ENCODE measurements at regions not wholly inside any gene's neighbourhood (a gene's known extent, or its start where the extent isn't known, plus 50 kb on each side); places are given as distances from the start of the nearest gene placed in this dataset.

GRCh38 chr15:47356297-47356696, 361.0 kb upstream of the SEMA6D start (continued):
- TF ChIP-seq CHD7 (IDR thresholded peaks at IDR 0.05; ENCODE audit: insufficient replicate concordance, low read length) (no peak), EGR1 (IDR thresholded peaks at IDR 0.05; ENCODE audit: borderline replicate concordance, low read depth, low read length) (no peak), CTCF (IDR thresholded peaks at IDR 0.05; ENCODE audit: control extremely low read depth in 1 of 3, insufficient read depth in 1 of 3, low read depth in 1 of 3, low read length in 3 of 3) (no peak), NANOG (IDR thresholded peaks at IDR 0.05; ENCODE audit: insufficient read depth, low read depth, low read length, poor library complexity, severe bottlenecking) (no peak), BRCA1 (IDR thresholded peaks at IDR 0.05; ENCODE audit: low read depth, low read length) (no peak), JUND (IDR thresholded peaks at IDR 0.05; ENCODE audit: low read length) (no peak), POLR2AphosphoS5 (IDR thresholded peaks at IDR 0.05; ENCODE audit: low read depth, low read length) (no peak), YY1 (IDR thresholded peaks at IDR 0.05; ENCODE audit: low read depth, low read length) (no peak), EZH2 (IDR thresholded peaks at IDR 0.05; ENCODE audit: low read depth, low read length, severe bottlenecking) (no peak)

All from H1 (cell line).